ENCODE measurements at regions not wholly inside any gene's neighbourhood (a gene's known extent, or its start where the extent isn't known, plus 50 kb on each side); places are given as distances from the start of the nearest gene placed in this dataset.

DNA sequence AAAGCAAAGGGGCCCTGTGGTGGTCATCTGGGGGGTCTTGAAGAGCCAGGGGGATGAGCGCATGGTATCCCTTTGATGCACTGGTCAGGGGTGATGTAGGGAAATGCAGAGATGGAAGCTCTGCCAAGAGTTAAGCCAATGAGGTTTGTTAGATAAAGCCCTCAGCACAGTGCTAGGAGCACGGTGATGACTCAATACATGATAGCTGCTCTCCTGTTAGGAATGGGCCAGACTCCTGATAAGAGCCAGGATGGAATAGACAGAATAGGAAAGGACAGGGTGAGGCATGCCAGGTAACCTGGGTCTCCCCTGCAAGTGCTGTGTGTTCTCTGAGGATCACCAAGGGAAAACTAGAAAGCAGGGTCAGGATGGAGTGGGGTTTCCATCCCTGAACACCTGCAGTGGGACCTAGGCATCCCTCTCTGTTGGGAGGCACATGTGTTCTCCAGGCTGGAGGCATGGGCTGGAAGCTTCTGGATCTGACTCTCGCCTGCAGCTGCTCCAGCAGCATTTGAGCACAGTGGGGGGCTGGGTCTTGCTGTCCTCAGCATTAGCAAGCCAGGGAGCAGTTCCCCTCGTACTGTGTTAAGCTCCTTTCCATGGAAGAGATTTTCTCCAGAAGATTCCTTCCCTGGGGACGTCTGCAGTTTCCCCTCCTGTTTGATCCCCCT is 71.8 kb upstream of the TIAM2 start:
- no peak for DNase-seq (ENCODE audit: low spot score)
- in situ Hi-C loops (cut with MboI; ENCODE audit: low sequenced_read_pairs, unreplicated experiment): loop anchor here (10.0 to 25.0 kb wide), 2 partner anchors 236 to 321 kb away; no protein-coding TSS in a partner anchor
- TF ChIP-seq, protein P1, sequence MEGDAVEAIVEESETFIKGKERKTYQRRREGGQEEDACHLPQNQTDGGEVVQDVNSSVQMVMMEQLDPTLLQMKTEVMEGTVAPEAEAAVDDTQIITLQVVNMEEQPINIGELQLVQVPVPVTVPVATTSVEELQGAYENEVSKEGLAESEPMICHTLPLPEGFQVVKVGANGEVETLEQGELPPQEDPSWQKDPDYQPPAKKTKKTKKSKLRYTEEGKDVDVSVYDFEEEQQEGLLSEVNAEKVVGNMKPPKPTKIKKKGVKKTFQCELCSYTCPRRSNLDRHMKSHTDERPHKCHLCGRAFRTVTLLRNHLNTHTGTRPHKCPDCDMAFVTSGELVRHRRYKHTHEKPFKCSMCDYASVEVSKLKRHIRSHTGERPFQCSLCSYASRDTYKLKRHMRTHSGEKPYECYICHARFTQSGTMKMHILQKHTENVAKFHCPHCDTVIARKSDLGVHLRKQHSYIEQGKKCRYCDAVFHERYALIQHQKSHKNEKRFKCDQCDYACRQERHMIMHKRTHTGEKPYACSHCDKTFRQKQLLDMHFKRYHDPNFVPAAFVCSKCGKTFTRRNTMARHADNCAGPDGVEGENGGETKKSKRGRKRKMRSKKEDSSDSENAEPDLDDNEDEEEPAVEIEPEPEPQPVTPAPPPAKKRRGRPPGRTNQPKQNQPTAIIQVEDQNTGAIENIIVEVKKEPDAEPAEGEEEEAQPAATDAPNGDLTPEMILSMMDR (IDR thresholded peaks at IDR 0.05; ENCODE audit: borderline replicate concordance, control extremely low read depth, extremely low read depth, insufficient read depth, missing control alignments): no peak

DNA sequence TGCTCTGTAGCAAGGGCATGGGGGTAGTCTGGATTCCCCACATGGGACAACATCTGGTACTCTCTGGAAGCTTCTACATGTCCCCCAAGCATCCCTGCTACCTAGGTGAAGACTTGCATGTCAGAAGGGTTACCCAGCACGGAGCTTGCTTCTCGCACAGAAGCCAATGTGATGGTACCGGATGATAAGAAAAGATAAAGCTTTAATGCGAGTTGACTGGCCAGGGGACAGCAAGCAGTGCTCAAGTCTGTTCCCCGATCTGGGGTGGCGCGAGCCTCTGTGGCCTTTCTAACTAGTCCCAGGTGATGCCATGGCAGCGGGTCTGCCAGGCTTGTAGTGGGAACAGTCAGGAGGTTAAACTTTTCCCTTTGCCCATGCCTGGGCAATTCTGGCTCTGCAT is 70.0 kb upstream of the TIAM2 start:
- TF ChIP-seq, protein P1 (IDR thresholded peaks at IDR 0.05; ENCODE audit: borderline replicate concordance, control extremely low read depth, extremely low read depth, insufficient read depth, missing control alignments): no peak
- in situ Hi-C loops (cut with MboI; ENCODE audit: low sequenced_read_pairs, unreplicated experiment): loop anchor here (10.0 kb wide), 1 partner anchor 320 kb away; no protein-coding TSS in a partner anchor
- no peak for DNase-seq (ENCODE audit: low spot score)

DNA sequence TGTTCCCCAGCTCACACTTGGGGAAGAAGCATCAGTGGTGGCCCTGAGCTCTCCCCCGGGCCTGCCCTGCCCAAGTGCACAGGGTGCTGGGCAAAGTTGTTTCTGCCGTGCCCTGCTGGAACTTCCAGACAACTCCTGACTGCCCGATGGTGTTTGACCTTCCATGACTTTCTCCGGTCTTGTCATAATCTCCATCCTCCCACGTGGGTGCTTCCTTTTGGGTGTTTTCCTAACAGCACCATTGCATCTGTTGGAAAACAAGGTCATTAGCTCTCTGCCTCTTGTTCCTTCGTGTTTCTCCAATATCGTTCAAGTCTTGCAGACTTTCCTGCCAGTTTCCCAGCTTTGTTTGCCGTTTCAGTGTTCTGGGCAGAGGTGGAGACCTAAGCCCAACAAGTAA is 68.7 kb upstream of the TIAM2 start:
- TF ChIP-seq, protein P1 (IDR thresholded peaks at IDR 0.05; ENCODE audit: borderline replicate concordance, control extremely low read depth, extremely low read depth, insufficient read depth, missing control alignments): no peak
- in situ Hi-C loops (cut with MboI; ENCODE audit: low sequenced_read_pairs, unreplicated experiment): loop anchor here (10.0 kb wide), 1 partner anchor 318 kb away; no protein-coding TSS in a partner anchor
- no peak for DNase-seq (ENCODE audit: low spot score)

DNA sequence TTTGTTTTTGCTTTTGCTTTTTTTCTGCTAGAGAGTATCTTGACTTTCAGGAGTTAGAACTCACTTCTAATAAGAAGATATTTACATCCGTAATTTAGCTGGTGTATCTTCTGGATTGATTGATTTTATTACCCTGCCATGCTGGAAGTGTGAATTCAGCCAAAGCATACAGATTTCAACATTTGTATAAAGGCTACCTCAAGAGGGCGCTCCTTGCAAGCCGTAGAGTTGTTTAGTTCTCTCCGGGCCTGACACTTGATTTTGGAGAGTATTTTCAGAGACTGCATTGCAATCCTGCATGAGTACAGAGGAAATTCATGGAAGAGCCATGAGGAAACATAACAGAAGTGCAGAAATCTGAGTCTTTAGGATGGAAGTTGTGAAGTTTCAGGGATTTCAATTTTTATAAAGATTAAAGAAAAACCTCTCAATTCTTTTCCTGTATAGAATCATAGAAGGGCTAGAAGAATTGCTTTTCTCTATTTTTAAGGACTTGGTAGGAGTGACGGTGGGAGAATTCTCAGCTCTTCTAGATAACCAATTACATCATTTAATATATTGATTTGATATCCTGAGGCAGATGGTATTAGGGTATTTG is 66.7 kb upstream of the TIAM2 start:
- in situ Hi-C loops (cut with MboI; ENCODE audit: low sequenced_read_pairs, unreplicated experiment): loop anchor here (10.0 kb wide), 1 partner anchor 316 kb away; no protein-coding TSS in a partner anchor
- TF ChIP-seq, protein P1 (IDR thresholded peaks at IDR 0.05; ENCODE audit: borderline replicate concordance, control extremely low read depth, extremely low read depth, insufficient read depth, missing control alignments): peak; percentile 58

DNA sequence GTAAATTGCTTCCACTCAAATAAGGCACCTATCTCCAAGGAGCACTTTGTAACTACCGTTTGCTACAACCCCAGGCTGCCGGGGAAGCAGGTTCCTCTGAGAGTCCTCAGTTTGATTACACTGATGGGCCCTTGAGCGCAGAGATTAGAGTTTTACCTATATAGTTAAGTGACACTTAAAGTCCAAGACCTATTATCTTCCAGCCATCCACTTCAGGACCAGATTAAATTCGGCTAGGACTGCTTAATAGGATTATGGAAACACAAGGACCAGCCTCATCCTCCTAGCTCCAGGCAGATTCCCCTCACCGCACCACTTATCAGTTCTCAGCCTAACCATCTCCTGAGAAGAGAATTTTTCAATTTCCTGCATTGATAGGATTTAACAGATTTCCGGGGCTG is 64.7 kb upstream of the TIAM2 start:
- in situ Hi-C loops (cut with MboI; ENCODE audit: low sequenced_read_pairs, unreplicated experiment): loop anchor here (5.0 kb wide), 1 partner anchor 247 kb away; no protein-coding TSS in a partner anchor
- DNase-seq (ENCODE audit: low spot score): no peak

More for the DNA sequence above, 66.7 kb upstream of the TIAM2 start:
- peak; percentile 75 for DNase-seq (ENCODE audit: low spot score)

DNA sequence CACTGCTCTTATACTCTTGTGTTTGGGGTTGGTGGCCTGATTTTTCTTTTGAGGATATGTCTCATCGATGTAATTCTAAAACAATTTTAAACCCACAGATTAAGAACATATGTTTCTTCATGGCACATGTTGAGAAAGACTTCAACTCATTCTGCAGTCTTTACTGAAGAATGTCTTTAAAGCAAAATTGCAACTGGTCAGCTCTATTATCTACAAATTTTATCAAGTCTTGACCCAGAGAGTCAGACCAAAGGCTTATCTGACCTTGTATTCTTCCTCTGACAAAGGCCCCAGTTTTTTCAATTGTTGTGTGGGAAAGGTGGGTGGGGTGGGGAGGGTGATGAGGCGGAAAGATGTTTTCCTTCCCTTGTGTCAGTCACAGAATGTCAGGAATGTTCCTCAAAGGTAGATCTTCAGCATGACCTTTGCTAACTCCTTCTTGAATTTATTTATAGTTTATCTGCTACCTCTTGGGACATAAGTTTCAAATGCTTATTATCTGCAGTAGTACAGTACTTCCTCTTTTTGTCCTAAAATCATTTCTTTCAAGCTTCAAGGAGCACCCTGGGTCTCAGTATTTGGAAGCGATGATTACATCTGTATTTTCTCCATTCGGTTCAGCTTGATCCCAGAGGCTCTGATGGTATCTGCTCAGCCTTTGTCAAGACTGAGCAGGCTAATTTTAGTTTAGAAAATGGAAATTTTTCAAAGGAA is 63.2 kb upstream of the TIAM2 start:
- TF ChIP-seq, protein P1 (IDR thresholded peaks at IDR 0.05; ENCODE audit: borderline replicate concordance, control extremely low read depth, extremely low read depth, insufficient read depth, missing control alignments): no peak
- no peak for DNase-seq (ENCODE audit: low spot score)
- in situ Hi-C loops (cut with MboI; ENCODE audit: low sequenced_read_pairs, unreplicated experiment): loop anchor here (5.0 kb wide), 1 partner anchor 245 kb away; no protein-coding TSS in a partner anchor

More for the DNA sequence above, 64.7 kb upstream of the TIAM2 start:
- TF ChIP-seq, protein P1 (IDR thresholded peaks at IDR 0.05; ENCODE audit: borderline replicate concordance, control extremely low read depth, extremely low read depth, insufficient read depth, missing control alignments): no peak
